ENCODE measurements at regions not wholly inside any gene's neighbourhood (a gene's known extent, or its start where the extent isn't known, plus 50 kb on each side); places are given as distances from the start of the nearest gene placed in this dataset.

DNA sequence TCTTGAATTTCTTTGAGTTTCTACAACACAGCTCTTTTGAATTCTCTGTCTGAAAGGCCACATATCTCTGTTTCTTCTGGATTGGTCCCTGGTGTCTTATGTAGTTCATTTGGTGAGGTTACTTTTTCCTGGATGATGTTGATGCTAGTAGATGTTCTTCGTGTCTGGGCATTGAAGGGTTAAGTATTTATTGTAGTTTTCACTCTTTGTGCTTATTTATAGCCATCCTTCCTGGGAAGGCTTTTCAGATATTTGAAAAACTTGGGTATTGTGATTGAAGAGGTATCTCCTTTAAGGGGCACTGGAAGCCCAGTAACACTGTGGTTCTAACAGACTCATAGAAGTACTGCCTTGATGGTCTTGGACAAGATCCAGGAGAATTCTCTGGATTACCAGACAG, 338.5 kb upstream of the SPRY2 start:
- TF ChIP-seq MAX (IDR thresholded peaks at IDR 0.05; ENCODE audit: low read depth, low read length), result no peak
- TF ChIP-seq, protein P1, sequence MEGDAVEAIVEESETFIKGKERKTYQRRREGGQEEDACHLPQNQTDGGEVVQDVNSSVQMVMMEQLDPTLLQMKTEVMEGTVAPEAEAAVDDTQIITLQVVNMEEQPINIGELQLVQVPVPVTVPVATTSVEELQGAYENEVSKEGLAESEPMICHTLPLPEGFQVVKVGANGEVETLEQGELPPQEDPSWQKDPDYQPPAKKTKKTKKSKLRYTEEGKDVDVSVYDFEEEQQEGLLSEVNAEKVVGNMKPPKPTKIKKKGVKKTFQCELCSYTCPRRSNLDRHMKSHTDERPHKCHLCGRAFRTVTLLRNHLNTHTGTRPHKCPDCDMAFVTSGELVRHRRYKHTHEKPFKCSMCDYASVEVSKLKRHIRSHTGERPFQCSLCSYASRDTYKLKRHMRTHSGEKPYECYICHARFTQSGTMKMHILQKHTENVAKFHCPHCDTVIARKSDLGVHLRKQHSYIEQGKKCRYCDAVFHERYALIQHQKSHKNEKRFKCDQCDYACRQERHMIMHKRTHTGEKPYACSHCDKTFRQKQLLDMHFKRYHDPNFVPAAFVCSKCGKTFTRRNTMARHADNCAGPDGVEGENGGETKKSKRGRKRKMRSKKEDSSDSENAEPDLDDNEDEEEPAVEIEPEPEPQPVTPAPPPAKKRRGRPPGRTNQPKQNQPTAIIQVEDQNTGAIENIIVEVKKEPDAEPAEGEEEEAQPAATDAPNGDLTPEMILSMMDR (IDR thresholded peaks at IDR 0.05; ENCODE audit: low read depth, low read length), result no peak
